K562 (cell line): ENCODE measurements at regions not wholly inside any gene's neighbourhood (a gene's known extent, or its start where the extent isn't known, plus 50 kb on each side); places are given as distances from the start of the nearest gene placed in this dataset.

Experiments
- HDGF ChIP-seq: fragments of 450-650 bp; IDR thresholded peaks from 2 replicates; pipeline ENCODE4 v1.6.1; 2016
- HNRNPK ChIP-seq: fragments of 200-400 bp; formaldehyde crosslinking; IDR thresholded peaks from one replicate; pipeline ENCODE4 v1.6.1; 2018; ENCODE audit warnings: mild to moderate bottlenecking, low read depth, low read length; ENCODE audit not compliant: poor library complexity, severe bottlenecking
- KAT7 ChIP-seq: sonication (generic); formaldehyde crosslinking; IDR thresholded peaks from 2 replicates; pipeline ENCODE4 v1.8.0; 2022; ENCODE audit warnings: missing genetic modification reagents, mild to moderate bottlenecking, borderline replicate concordance
- MCM3 ChIP-seq: fragments of 450-650 bp; IDR thresholded peaks from 2 replicates; pipeline ENCODE4 v1.6.1; 2016
- MCM5 ChIP-seq: fragments of 450-650 bp; IDR thresholded peaks from 2 replicates; pipeline ENCODE4 v1.6.1; 2016; ENCODE audit warnings: low read depth
- NFIC ChIP-seq: fragments of 450-650 bp; IDR thresholded peaks from 2 replicates; pipeline ENCODE4 v1.6.1; 2017; ENCODE audit warnings: mild to moderate bottlenecking, inconsistent platforms
- POLR2AphosphoS2 ChIP-seq: IDR thresholded peaks from 2 replicates; pipeline ENCODE4 v1.6.1; 2012; ENCODE audit warnings: low read length, improper control_type of control experiment
- POLR3A ChIP-seq: IDR thresholded peaks from 2 replicates; pipeline ENCODE4 v1.6.1; 2011; ENCODE audit warnings: borderline replicate concordance, mild to moderate bottlenecking, moderate library complexity; ENCODE audit not compliant: insufficient read length, insufficient read depth; ENCODE audit errors: extremely low read depth
- TAL1 ChIP-seq: fragments of 450-650 bp; IDR thresholded peaks from 2 replicates; pipeline ENCODE4 v1.6.1; 2016; ENCODE audit warnings: mild to moderate bottlenecking
- TF ChIP-seq, protein P1 (sequence below): sonication (generic); IDR thresholded peaks from 2 replicates; pipeline ENCODE4 v1.6.1; 2016
- TF ChIP-seq, protein P2 (sequence below): sonication (generic); formaldehyde crosslinking; IDR thresholded peaks from 2 replicates; pipeline ENCODE4 v1.8.0; 2022; ENCODE audit warnings: missing genetic modification reagents, mild to moderate bottlenecking, borderline replicate concordance
- TF ChIP-seq, protein P3 (sequence below): fragments of 250-450 bp; sonication (Bioruptor Pico); IDR thresholded peaks from 2 replicates; pipeline ENCODE4 v1.4.0; 2020; ENCODE audit warnings: mild to moderate bottlenecking
- TF ChIP-seq, protein P4 (sequence below): fragments of 200-800 bp; sonication (Bioruptor generic); IDR thresholded peaks from 2 replicates; pipeline ENCODE4 v1.6.1; 2017; ENCODE audit warnings: missing genetic modification characterization, missing compliant biosample characterization
- TF ChIP-seq, protein P5 (sequence below): sonication (generic); formaldehyde crosslinking; IDR thresholded peaks from 2 replicates; pipeline ENCODE4 v1.8.1; 2023; ENCODE audit warnings: mild to moderate bottlenecking, missing genetic modification reagents, moderate library complexity
- TF ChIP-seq, protein P6 (sequence below): fragments of 450-650 bp; IDR thresholded peaks from 2 replicates; pipeline ENCODE4 v1.6.1; 2016; ENCODE audit warnings: low read depth, mild to moderate bottlenecking, moderate library complexity
- TF ChIP-seq, protein P7 (sequence below): fragments of 450-650 bp; IDR thresholded peaks from 2 replicates; pipeline ENCODE4 v1.6.1; 2017; ENCODE audit warnings: antibody characterized with exemption, mild to moderate bottlenecking

DNA sequence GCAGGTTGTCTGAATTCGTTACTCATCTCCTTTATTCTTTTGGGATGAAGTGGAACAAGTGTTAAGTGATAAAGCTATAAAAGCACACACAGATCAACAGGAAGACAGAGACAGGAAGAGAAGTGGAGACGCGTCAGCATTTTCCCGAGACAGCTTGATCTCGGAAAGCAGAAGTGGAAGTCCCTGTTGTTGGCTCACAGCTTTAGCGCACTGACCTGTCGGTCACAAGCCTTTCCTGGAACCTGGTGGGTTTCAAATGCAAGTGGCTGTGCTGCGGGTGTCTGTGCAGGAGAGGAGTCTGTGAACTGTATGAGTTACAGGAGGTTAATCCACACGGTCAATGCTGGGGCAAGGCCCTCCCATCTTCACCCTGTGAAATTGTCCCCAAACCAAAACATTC, 116.6 kb upstream of the PELI1 start (continued):
- TF ChIP-seq, protein P1, sequence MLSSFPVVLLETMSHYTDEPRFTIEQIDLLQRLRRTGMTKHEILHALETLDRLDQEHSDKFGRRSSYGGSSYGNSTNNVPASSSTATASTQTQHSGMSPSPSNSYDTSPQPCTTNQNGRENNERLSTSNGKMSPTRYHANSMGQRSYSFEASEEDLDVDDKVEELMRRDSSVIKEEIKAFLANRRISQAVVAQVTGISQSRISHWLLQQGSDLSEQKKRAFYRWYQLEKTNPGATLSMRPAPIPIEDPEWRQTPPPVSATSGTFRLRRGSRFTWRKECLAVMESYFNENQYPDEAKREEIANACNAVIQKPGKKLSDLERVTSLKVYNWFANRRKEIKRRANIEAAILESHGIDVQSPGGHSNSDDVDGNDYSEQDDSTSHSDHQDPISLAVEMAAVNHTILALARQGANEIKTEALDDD = no peak
- TF ChIP-seq NFIC (no peak), KAT7 (CRISPR knock-in tag) (no peak), MCM3 (no peak), TAL1 (peak; percentile 19), HDGF (no peak), POLR2AphosphoS2 (no peak), POLR3A (no peak), MCM5 (no peak), HNRNPK (no peak)
- TF ChIP-seq, protein P2, sequence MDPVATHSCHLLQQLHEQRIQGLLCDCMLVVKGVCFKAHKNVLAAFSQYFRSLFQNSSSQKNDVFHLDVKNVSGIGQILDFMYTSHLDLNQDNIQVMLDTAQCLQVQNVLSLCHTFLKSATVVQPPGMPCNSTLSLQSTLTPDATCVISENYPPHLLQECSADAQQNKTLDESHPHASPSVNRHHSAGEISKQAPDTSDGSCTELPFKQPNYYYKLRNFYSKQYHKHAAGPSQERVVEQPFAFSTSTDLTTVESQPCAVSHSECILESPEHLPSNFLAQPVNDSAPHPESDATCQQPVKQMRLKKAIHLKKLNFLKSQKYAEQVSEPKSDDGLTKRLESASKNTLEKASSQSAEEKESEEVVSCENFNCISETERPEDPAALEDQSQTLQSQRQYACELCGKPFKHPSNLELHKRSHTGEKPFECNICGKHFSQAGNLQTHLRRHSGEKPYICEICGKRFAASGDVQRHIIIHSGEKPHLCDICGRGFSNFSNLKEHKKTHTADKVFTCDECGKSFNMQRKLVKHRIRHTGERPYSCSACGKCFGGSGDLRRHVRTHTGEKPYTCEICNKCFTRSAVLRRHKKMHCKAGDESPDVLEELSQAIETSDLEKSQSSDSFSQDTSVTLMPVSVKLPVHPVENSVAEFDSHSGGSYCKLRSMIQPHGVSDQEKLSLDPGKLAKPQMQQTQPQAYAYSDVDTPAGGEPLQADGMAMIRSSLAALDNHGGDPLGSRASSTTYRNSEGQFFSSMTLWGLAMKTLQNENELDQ (CRISPR knock-in tag) = no peak
- TF ChIP-seq, protein P3, sequence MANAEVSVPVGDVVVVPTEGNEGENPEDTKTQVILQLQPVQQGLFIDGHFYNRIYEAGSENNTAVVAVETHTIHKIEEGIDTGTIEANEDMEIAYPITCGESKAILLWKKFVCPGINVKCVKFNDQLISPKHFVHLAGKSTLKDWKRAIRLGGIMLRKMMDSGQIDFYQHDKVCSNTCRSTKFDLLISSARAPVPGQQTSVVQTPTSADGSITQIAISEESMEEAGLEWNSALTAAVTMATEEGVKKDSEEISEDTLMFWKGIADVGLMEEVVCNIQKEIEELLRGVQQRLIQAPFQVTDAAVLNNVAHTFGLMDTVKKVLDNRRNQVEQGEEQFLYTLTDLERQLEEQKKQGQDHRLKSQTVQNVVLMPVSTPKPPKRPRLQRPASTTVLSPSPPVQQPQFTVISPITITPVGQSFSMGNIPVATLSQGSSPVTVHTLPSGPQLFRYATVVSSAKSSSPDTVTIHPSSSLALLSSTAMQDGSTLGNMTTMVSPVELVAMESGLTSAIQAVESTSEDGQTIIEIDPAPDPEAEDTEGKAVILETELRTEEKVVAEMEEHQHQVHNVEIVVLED (CRISPR knock-in tag) = no peak
- TF ChIP-seq, protein P4, sequence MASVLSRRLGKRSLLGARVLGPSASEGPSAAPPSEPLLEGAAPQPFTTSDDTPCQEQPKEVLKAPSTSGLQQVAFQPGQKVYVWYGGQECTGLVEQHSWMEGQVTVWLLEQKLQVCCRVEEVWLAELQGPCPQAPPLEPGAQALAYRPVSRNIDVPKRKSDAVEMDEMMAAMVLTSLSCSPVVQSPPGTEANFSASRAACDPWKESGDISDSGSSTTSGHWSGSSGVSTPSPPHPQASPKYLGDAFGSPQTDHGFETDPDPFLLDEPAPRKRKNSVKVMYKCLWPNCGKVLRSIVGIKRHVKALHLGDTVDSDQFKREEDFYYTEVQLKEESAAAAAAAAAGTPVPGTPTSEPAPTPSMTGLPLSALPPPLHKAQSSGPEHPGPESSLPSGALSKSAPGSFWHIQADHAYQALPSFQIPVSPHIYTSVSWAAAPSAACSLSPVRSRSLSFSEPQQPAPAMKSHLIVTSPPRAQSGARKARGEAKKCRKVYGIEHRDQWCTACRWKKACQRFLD (CRISPR knock-in tag) = no peak; the same call in 1 of the 2 replicates
- TF ChIP-seq, protein P5, sequence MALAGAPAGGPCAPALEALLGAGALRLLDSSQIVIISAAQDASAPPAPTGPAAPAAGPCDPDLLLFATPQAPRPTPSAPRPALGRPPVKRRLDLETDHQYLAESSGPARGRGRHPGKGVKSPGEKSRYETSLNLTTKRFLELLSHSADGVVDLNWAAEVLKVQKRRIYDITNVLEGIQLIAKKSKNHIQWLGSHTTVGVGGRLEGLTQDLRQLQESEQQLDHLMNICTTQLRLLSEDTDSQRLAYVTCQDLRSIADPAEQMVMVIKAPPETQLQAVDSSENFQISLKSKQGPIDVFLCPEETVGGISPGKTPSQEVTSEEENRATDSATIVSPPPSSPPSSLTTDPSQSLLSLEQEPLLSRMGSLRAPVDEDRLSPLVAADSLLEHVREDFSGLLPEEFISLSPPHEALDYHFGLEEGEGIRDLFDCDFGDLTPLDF = no peak
- TF ChIP-seq, protein P6, sequence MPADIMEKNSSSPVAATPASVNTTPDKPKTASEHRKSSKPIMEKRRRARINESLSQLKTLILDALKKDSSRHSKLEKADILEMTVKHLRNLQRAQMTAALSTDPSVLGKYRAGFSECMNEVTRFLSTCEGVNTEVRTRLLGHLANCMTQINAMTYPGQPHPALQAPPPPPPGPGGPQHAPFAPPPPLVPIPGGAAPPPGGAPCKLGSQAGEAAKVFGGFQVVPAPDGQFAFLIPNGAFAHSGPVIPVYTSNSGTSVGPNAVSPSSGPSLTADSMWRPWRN = no peak
- TF ChIP-seq, protein P7, sequence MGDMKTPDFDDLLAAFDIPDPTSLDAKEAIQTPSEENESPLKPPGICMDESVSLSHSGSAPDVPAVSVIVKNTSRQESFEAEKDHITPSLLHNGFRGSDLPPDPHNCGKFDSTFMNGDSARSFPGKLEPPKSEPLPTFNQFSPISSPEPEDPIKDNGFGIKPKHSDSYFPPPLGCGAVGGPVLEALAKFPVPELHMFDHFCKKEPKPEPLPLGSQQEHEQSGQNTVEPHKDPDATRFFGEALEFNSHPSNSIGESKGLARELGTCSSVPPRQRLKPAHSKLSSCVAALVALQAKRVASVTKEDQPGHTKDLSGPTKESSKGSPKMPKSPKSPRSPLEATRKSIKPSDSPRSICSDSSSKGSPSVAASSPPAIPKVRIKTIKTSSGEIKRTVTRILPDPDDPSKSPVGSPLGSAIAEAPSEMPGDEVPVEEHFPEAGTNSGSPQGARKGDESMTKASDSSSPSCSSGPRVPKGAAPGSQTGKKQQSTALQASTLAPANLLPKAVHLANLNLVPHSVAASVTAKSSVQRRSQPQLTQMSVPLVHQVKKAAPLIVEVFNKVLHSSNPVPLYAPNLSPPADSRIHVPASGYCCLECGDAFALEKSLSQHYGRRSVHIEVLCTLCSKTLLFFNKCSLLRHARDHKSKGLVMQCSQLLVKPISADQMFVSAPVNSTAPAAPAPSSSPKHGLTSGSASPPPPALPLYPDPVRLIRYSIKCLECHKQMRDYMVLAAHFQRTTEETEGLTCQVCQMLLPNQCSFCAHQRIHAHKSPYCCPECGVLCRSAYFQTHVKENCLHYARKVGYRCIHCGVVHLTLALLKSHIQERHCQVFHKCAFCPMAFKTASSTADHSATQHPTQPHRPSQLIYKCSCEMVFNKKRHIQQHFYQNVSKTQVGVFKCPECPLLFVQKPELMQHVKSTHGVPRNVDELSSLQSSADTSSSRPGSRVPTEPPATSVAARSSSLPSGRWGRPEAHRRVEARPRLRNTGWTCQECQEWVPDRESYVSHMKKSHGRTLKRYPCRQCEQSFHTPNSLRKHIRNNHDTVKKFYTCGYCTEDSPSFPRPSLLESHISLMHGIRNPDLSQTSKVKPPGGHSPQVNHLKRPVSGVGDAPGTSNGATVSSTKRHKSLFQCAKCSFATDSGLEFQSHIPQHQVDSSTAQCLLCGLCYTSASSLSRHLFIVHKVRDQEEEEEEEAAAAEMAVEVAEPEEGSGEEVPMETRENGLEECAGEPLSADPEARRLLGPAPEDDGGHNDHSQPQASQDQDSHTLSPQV = peak; percentile 57; the same call in 1 of the 2 replicates
